ENCODE measurements at regions not wholly inside any gene's neighbourhood (a gene's known extent, or its start where the extent isn't known, plus 50 kb on each side); places are given as distances from the start of the nearest gene placed in this dataset.

- no peak for DNase-seq
Observed at GRCh38 chr7:98565103-98565502, 52.0 kb upstream of the NPTX2 start.

DNA sequence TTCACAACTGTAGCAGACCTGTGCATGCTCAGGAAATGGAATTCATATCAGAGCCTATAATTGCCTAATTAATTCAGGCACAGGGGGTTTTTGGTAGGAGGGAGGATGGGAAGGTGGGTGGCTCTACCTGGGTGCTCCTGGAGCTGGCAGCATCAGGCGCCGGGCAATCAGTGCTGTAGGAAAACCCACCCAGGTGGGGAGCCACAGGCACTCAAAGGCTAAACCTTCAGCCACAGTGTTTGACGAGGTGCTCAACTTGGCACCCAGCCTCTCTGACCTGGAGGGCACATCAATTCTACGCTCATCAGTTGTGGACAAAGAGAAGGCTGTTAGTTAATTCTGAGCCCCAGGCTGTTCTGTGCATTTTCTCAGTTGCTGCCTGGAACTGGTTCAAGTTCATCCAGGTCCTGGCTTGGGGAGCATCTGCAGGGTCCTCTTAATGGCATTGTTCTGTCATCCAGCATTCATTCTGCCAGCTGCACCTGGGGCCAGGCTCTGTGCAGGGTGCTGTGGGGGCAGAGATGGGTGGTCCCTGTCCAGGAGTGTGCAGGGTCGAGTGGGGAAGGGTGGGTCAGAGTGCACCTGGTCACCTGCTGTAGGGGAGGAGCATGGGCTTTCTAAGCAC, 54.1 kb upstream of the NPTX2 start:
- DNase-seq, result no peak

DNA sequence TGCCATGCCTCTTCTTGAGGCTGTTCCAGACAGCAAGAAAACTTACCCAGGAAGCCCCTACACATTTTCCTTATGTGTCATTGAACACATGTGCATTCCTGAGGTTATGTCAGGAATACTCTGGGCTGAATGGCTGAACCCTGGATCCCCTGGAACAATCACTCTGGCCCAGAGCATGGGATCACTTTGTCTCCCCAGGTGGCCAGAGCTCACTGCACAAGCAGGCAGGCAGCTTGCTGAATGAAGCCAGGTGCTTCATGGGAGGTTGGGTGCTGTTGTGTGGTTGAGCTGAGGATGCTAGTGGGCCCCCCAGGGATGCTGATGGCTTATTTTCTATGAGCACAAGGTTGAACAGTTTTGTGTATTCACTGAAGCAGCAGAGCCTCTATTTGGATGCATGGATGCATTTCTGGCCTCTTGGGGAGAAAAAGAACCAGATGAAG, 54.7 kb upstream of the NPTX2 start:
- no peak for DNase-seq

DNA sequence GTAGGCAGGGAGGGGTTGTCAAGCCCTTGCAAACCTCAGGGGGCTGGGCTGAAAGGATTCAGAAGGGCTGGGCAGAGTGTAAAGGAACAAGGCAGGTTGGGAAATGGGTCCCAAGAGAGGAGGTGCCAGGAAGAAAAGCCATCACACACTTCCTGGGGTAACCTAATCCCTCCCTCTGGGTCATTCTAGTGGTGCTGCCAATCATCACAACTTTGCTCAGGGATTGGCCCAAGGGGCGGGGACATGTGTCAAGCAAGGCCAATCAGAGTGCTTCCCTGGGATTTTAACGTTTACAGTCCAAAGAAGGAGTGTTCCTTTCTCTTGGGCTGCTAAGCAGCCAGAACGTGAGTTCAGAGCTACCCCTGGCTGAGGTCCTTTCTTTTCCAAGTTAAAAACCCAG, 57.1 kb upstream of the NPTX2 start:
- DNase-seq, result no peak

- DNase-seq, result no peak
Observed at GRCh38 chr7:98559219-98559618, 57.9 kb upstream of the NPTX2 start.

DNA sequence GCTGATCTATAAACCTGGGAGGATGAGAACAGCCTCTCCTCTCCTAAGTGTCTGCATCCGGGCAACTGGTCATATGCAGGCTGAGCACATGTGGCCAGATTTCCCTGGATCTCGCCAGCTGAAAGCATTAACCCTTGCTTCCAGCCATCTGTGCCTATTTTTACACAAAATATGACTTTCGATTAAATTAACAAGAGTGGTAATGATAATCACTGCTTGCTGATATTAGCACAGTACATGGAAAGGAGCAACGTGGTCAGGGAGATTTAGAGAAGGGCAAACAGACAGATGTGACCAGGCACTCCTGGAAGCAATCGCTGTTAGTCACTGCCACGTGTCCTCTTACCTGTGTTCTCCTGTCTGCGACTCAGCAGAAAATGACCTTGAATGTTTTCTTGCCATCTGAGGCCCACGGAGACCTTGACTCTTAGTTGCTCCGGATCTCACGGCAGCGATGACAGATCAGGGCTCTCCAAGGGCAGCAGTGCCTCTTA, 59.5 kb upstream of the NPTX2 start:
- DNase-seq, result no peak

DNA sequence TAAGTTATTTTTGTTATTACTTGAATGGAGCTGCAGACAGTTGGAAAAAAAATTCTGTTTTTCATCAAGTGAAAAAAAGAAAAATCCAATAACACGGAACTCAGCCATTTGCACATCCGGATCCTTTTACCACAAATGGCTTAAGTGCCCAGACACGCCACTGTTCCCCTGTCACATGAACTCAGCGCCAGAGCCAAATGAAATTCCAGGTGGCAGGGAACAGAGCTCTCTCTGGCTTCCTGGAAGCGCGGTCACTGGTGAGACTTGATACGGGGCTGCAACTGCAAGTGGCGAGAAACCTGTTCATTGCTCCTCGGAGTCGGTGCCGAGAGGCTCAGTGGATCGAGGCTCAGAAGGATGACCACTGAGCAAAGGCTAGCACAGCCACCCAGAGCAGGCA, 60.8 kb upstream of the NPTX2 start:
- no peak for DNase-seq

DNA sequence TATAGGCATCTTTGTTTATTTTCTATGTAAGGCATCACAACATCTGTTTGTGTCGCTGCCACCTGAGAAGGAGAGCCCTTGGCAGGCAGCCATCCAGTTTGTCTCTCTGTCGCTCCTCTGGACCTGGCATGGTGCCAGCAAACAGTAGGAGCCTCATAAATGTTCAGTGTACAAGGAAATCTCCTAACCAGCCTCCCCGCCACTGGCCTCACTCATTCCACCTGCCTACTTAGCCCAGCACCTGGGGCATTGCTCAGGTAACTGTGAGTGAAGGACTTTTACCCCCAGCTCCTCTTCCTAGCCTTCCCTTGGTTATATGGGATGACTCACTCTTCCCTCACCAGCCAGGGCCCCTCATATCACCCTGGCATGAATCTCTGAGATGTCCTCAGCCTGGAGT, 61.7 kb upstream of the NPTX2 start:
- DNase-seq, result no peak

DNA sequence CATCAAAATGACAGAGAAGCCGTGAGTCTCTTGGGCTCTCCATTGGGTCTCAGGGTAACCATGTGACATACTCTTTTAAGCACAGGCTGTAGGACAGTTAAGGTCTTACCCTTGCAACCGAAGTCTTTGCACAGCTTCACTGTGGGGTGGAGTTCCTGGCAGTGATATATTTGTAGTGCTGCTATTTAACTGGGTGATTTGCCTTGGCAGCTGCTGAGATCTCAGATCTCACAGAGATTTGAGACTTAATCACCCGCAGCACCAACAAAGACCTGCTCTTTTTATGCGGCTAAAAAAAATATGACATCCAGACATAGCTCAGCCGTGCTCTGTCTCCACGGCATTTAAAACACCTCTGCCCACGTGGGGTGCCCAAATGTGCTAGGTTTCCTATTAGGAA, 63.4 kb upstream of the NPTX2 start:
- DNase-seq, result no peak

- DNase-seq, result no peak
Observed at GRCh38 chr7:98551611-98552273, 65.3 kb upstream of the NPTX2 start.

DNA sequence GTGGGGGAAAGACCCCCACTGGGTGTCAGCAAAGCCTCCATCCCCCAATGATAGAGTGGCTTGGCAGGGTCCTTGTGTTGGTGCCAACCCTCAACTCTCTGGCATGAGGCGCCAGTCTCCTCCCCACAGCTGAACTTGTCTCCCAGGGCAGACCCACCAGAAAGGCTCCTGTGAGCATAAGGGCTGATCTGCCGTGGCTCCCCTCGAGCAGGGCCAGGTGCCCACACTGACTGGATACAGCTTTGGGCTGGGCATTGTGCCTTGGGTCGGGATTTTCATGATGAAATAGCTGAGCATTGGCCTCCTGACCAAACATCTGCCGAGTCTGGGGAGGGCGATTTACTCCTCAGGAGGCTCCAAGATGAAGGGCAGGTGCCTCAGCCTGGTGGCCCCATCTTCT, 68.1 kb upstream of the NPTX2 start:
- DNase-seq, result no peak

GRCh38 chr7:98548370-98548769, 68.7 kb upstream of the NPTX2 start:
- DNase-seq, result no peak

GRCh38 chr7:98541101-98541500, 76.0 kb upstream of the NPTX2 start:
- no peak for DNase-seq

DNA sequence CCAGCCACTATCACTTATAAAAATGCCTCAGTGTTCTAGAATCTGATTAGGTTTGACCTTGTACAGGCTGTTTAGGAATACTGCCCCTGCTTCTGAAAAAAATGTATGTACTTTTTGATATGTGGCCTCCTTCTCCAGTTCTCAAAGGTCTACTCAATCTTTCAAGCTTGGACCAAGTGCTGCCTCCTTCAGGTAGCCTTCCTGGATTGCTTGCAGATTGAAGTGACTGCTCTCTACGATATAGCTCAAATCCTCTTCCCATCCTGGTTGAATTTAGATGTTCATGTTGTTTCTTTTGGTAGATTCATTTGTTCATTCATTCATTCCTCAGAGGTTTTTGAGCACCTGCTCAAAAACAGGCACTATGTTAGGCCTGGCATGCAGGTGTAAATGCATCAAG, 77.2 kb upstream of the NPTX2 start:
- no peak for DNase-seq

- DNase-seq, result no peak
Observed at GRCh38 chr7:98536803-98537202, 80.3 kb upstream of the NPTX2 start.

DNA sequence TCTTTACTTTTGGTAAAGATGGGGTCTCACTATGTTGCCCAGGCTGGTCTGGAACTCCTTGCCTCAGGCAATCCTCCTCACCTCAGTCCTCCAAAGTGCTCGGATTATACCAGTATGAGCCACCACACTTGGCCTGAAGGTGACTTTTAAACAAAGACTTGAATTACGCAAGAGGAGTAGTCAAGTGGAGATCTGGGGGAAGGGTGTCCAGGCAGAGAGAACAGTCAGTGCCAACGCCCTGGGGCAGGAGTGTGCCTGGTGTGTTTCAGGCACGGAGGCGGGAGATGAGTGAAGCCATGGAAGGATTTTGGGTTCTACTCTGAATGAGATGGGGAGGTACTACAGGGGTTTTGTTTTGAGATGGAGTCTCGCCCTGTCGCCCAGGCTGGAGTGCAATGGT, 82.6 kb upstream of the NPTX2 start:
- DNase-seq, result no peak

DNA sequence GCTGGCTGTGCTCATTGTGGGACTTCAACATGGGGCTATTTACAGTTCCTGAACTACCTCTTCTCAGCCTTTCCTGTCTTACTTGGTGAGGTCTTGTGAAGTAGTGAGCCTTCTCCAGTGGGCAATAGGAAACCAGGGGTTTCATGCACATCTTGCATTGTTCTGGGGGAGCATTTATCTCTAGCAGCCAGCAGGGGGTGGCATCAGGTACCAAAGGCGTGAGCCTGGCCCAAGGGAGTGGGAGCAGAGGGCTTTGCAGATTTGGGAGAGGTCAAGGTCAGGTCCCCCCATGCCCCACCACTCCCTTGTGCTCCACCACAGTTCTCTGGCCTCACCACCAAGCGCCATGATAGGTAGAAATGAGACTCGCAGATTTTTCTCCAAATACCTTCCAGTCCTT, 85.4 kb upstream of the NPTX2 start:
- no peak for DNase-seq

GRCh38 chr7:98528079-98528478, 89.0 kb upstream of the NPTX2 start:
- DNase-seq, result no peak

DNA sequence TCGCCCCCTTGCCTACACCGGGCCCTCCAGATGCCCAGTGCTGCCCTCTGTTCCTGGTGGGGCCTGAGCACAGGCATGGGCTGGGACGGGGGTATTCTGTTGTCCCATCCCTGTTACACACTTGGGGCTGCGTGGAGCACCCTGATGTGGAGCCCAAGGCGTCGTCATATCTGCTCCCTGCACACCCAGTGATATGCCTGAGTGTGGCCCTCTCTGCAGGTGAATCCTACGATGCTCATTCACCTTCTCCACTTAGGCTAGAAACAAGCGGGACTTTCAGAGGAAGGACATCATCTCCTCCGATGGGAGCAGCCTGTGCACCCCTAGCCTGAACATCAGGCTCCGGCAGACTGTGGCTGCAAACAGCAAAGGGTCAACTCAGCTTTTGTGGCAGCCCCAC, 91.0 kb upstream of the NPTX2 start:
- DNase-seq, result no peak

DNA sequence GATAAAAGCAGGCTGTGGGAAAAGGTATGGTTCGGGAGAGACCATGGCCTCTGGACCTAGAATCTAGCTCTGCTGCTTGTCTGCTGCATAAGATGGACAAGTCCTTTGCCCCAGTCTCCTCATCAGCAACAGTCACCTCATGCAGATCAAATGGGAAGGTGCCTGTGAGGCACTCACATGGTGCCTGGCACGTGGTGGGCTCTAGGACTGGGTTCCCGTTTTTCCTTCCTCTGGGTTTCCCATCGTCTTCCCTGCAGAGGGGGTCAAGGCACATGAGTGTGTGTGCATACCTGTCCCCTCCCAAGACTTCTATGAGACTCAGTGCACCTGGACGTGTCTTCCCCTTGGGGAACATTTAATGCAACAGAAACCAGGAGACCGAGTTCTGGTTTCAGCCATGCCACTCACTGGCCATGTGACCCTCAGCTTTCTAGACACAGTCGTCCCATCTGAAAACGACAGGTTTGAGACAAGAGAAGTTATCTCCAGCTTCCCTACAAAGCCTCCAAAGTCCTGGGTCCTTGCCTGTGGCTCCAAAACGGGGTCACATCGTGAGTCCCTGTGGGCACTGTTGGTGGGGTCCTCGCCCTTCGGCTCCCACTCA, 95.9 kb upstream of the NPTX2 start:
- DNase-seq, result no peak

- DNase-seq, result peak in 1 of 2 donors; percentile 1
Observed at GRCh38 chr7:98520356-98520951, 96.6 kb upstream of the NPTX2 start.

GRCh38 chr7:98518159-98518947, 98.7 kb upstream of the NPTX2 start:
- no peak for DNase-seq

- DNase-seq, result no peak
Observed at GRCh38 chr7:98515201-98515600, 101.9 kb upstream of the NPTX2 start.
